GM19328 (cell line): ENCODE measurements at regions not wholly inside any gene's neighbourhood (a gene's known extent, or its start where the extent isn't known, plus 50 kb on each side); places are given as distances from the start of the nearest gene placed in this dataset.

Experiments used
- ATAC-seq: cut with Tn5 transposase; IDR thresholded peaks from one replicate; pipeline ENCODE4 v1.9.1; 2021; ENCODE audit warnings: mild to moderate bottlenecking, moderate library complexity; ENCODE audit not compliant: unreplicated experiment

GRCh38 chr4:144202081-144202480 lies 61.6 kb upstream of the GYPA start:
- ATAC-seq, result no peak

DNA sequence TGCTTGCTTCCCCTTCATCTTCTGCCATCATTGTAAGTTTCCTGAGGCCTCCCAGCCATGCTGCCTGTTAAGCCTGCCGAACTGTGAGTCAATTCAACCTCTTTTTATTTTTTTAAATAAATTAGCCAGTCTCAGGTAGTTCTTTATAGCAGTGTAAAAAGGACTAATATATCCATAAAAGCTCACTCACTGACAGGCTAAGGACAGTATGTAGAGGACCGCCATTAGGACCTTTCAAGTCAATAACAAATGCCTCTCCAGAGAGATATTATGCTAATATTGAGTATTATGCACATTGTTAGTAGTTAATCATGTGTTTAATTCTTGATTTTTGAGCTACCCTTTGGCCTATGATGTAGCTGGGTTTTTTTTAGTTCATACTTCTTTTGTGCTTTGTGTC lies 62.6 kb upstream of the GYPA start:
- no peak for ATAC-seq

- no peak for ATAC-seq
Observed at GRCh38 chr4:144204431-144204830, 63.9 kb upstream of the GYPA start.

GRCh38 chr4:144206711-144207110 lies 66.2 kb upstream of the GYPA start:
- ATAC-seq, result no peak

GRCh38 chr4:144208074-144208473 lies 67.6 kb upstream of the GYPA start:
- ATAC-seq, result no peak

- no peak for ATAC-seq
Observed at GRCh38 chr4:144209491-144209890, 69.0 kb upstream of the GYPA start.

DNA sequence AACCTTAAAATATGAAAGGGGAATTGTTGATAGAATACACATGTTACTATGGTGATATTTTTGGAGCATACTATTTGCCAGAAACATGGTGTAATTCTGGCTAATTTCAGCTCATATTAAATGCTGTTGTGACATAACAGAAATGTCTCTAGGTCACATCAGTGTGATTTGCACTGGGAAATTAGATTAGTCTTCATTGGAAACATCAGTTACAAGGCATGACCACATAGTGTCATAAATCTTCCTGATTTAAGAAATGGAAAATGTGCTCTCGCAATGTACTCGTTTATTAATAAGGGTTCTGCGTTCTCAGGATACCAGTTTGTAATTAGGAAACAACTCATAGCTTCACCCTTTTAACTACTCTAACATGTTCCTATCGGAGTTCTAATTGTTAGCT lies 72.9 kb upstream of the GYPA start:
- ATAC-seq, result no peak

DNA sequence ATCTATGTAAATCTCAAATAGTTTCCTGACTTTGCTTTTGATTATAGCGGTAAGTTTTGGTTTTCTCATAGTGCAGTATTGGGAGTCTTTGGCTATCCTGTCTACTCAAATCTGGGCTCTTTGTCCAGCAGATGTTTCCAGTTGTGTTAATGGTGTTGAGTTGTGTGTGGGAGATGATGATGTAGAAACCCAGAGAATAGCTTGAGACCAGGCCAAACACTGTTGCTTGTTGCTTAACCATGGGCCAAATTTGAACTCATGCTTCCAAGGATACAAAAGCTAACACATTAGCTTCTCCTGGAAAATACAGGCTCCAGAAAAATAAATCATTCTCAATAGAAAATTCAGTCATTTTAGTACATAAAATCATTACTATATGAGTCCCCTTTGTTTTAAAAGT lies 82.6 kb upstream of the GYPA start:
- no peak for ATAC-seq

- no peak for ATAC-seq
Observed at GRCh38 chr4:144223661-144224060, 83.1 kb upstream of the GYPA start.

DNA sequence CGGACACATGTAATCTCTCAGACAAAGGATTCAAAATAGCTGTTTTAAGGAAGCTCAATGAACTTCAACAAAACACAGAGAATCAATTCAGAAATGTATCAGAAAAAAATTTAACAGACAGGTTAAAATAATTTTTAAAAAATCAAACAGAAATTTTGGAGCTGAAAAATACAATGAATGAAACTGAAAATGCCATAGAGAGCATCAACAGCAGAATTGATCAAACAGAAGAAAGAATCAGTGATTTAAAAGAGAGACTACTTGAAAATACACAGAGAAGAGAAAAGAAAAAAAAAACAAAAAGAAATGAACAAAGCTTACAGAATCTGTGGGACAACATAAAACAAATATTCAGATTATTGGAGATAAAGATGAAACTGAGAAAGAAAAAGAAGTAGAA lies 118.8 kb upstream of the GYPA start:
- no peak for ATAC-seq

- no peak for ATAC-seq
Observed at GRCh38 chr4:144267084-144267483, 126.6 kb upstream of the GYPA start.

DNA sequence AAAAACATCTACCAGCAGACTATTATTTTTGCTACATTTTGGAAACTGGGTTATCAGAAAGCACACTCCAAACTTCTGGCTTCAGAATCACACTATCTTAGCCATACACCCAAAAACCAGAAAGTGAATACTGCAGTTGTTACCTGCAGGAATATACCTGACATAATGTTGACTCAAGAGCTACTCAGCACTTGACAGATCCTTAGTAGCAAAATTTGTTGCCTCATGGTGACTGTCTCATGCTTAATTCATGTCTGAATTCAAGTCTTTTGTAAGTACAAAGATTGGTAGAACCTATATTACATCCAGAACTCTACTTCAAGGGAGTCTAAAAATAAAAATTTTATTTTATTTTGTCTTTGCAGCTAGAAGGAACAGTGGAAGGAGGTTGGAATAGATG lies 140.2 kb upstream of the GYPA start:
- no peak for ATAC-seq

DNA sequence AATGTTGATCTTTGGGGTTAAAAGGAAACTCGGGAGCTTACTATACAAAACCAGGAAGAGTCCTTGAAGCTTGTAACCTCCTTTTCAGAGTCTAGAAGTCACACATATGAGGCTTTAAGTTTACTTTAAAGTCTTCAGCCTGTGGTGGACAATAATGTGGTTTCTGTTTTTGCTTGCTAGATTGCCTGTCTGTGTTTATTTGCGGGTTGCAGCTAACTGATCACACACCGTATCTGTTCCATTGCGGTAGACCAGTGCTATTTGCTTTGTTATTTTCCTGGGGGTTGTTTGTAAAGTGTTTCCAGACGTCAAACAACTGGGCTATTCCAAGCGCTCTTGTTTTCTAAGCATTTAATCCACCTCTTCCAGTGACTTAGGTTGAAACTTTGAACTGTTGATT lies 143.0 kb upstream of the GYPA start:
- ATAC-seq, result no peak

DNA sequence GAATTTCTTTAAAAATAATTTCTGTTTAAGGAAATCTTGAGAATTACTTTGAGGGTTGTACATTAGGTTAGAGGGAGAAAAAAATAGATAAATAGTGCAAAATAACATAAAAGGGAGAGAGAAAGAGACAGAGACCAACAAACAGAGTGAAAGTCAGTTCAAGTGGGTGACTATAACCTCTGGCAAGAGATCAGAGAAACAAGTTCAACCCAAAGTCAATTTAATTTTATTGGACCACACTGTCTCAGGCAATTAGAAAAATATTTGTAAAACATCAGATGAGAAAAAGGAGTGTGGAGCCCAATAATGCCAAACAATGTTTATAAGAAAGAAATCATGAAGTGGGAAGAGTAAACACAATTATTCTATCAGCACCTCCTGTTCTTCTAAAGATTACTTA lies 143.5 kb upstream of the GYPA start:
- ATAC-seq, result no peak

- ATAC-seq, result peak; percentile 83
Observed at GRCh38 chr4:144288011-144288903, 147.7 kb upstream of the GYPA start.

- no peak for ATAC-seq
Observed at GRCh38 chr4:144289667-144290428, 149.3 kb upstream of the GYPA start.

DNA sequence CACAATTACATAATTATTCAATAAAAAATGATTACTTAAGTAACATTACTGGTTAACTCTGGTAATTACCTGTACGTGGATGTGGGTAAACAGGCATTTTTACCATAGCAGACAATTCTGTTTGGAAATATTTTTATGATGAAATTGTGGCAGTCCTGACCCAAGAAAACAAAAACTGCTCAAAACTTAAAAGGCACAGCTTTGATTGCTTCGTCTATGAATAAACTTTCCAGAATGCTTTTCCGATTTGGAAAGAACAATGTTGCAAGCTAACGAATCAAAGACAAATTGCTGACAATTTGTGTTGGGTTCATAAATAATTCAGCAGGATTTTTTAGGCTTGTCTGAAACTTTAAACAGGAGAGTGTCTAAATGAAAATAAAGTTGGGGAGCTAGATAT lies 150.6 kb upstream of the GYPA start:
- no peak for ATAC-seq

GRCh38 chr4:144294211-144294610 lies 153.7 kb upstream of the GYPA start:
- no peak for ATAC-seq

DNA sequence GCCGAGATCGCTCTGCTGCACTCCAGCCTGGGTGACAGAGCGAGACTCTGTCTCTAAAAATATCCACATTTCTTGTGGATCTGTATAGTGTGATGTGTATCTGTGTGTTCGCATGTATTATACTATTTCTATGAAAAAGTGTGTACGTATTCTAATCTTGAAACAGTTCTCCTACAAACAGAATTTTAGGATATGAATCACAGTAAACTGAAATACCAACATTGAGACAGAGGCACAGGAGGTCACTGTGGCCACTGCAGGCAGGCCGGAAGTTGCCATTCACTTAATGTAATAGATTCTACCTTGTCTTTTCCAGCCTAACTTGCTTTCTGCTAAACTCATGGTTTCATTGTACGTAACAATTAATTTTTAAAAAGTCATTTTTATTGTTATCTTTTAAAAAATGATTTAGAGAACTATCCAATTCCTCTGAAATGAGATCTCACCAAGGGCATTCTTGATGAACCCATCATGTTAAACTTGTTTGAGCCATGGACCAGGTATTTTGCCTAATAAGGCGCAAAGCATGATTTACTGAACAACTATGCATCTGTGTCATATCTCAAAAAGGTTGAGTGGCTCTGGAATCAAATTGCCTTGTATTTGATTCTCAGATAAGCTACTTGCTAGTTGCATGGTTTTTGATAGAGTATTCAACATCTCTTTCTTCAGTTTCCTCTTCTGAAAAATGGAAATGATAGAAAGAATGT lies 154.9 kb upstream of the GYPA start:
- ATAC-seq, result no peak

GRCh38 chr4:144296941-144297340 lies 156.4 kb upstream of the GYPA start:
- no peak for ATAC-seq

- no peak for ATAC-seq
Observed at GRCh38 chr4:144298519-144298918, 158.0 kb upstream of the GYPA start.

DNA sequence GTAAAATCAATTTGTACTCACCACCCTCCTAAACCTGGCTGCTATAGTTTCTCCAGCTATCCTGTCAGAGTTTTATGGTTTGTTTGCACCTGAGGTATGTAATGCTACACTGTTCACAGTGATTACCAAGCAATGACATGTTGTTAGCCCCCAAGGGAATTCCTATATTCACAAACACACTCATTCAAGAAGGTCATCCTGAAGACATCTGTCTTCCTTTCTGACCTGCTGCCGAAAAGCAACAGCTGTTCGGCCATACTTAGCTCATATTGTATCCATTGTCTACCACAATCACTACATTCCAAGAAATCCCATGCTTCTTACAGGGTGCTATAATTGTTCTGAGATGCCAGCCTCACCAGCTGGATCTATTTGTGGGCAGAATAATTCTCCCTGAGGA lies 160.1 kb upstream of the GYPA start:
- ATAC-seq, result no peak
